K562 (cell line): ENCODE measurements at regions not wholly inside any gene's neighbourhood (a gene's known extent, or its start where the extent isn't known, plus 50 kb on each side); places are given as distances from the start of the nearest gene placed in this dataset.

Source experiments
- CBFB ChIP-seq: sonication (generic); formaldehyde crosslinking; IDR thresholded peaks from 2 replicates; pipeline ENCODE4 v1.4.0; 2020; ENCODE audit warnings: mild to moderate bottlenecking, missing genetic modification reagents
- ELF4 ChIP-seq: fragments of 450-650 bp; formaldehyde crosslinking; IDR thresholded peaks from 2 replicates; pipeline ENCODE4 v1.4.0; 2022; ENCODE audit warnings: missing genetic modification characterization
- FOXP1 ChIP-seq: sonication (generic); formaldehyde crosslinking; IDR thresholded peaks from 2 replicates; pipeline ENCODE4 v1.8.0; 2022; ENCODE audit warnings: mild to moderate bottlenecking, missing genetic modification reagents
- MAFG ChIP-seq: fragments of 450-650 bp; conservative IDR thresholded peaks from 2 replicates; pipeline ENCODE4 v1.6.1; 2016; ENCODE audit warnings: missing genetic modification characterization, missing compliant biosample characterization
- MEF2A ChIP-seq: IDR thresholded peaks from 2 replicates; pipeline ENCODE4 v1.6.1; 2011; ENCODE audit warnings: low read depth, mild to moderate bottlenecking, low read length, moderate library complexity; ENCODE audit not compliant: control insufficient read depth
- POLR2A ChIP-seq: fragments of 450-650 bp; conservative IDR thresholded peaks from 2 replicates; pipeline ENCODE4 v1.6.1; 2016
- SRSF7 ChIP-seq: fragments of 200-400 bp; formaldehyde crosslinking; optimal IDR thresholded peaks from 2 replicates; pipeline ENCODE3; 2017; ENCODE audit warnings: mild to moderate bottlenecking, low read depth, low read length
- TRIM28 ChIP-seq: fragments of 450-650 bp; IDR thresholded peaks from 2 replicates; pipeline ENCODE4 v1.6.1; 2017
- ZNF239 ChIP-seq: fragments of 250-450 bp; sonication (Bioruptor Pico); IDR thresholded peaks from 2 replicates; pipeline ENCODE4 v1.4.0; 2020; ENCODE audit warnings: mild to moderate bottlenecking
- ZNF384 ChIP-seq: IDR thresholded peaks from 2 replicates; pipeline ENCODE4 v1.6.1; 2012; ENCODE audit warnings: low read depth, low read length, improper control_type of control experiment
- ZZZ3 ChIP-seq: fragments of 450-650 bp; IDR thresholded peaks from 2 replicates; pipeline ENCODE4 v1.6.1; 2016; ENCODE audit warnings: antibody characterized with exemption, mild to moderate bottlenecking, moderate library complexity

DNA sequence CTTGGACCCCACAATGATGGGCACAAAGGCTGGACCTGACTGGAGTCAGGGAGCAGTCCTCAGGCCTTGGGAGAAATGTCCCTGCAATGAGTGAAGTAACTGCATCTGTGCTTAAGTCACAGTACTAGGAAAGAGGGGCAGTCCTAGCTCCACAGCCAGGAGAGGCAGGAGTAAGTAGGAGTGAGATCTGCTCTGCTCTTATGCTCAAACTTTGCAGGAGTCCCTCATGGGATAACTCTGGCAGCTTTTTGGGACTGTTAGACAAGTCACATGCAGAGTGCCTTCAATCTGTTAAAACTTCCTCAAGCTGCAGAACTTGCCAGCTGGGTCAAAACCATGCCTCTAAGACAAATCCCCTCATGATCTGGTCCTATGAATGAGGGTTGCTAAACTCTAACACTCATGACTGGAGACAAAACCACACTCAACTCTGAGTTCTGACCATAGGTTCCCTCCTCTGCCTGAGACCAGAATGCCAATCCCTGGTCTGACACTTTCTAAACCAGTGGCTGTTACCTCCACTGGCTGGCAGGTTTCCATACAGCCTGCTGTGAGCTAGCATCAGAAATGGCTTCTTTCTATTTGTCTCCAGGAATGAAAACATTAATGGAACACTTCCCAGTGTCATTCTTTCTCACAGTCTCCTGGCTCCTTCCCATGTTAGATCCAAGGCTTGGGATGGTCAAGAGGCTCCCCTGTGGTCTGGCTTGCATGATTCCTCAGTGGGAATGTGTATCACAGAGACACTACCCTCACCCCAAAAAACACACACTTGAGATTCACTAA is 819.3 kb downstream of the PCDH7 start:
- no peak for TF ChIP-seq POLR2A
- no peak for TF ChIP-seq CBFB (CRISPR knock-in tag)
- no peak for TF ChIP-seq ZNF239 (CRISPR knock-in tag)
- TF ChIP-seq TRIM28 = no peak
- no peak for TF ChIP-seq ZZZ3
- no peak for TF ChIP-seq ZNF384
- TF ChIP-seq MEF2A = no peak
- no peak for TF ChIP-seq ELF4 (CRISPR knock-in tag)
- TF ChIP-seq FOXP1 (CRISPR knock-in tag) = no peak
- TF ChIP-seq SRSF7 = no peak
- TF ChIP-seq MAFG = no peak
